ENCODE measurements at regions not wholly inside any gene's neighbourhood (a gene's known extent, or its start where the extent isn't known, plus 50 kb on each side); places are given as distances from the start of the nearest gene placed in this dataset.

DNA sequence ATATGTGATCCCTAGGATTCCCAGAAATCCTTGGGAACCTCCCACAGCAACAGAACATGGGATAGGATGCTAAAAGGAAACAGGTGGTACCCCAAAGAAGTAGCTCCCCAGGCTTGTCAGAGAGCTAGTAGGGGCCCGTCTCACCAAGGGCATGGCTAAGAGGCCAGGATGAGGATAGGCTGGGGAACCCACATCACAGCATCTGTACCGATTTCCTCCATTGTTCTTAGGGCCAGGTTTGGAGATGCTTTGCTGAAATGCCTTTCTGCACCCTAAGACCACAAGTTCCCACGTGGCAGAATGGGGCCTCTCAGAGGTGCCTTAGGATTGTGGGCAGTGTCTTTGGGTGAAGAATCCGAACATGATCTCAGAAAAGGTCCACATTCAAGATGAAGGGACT is 169.5 kb downstream of the HS3ST3B1 start (continued):
- TF ChIP-seq SIN3A (IDR thresholded peaks at IDR 0.05; ENCODE audit: low read depth) (no peak), RAD21 (IDR thresholded peaks at IDR 0.05; ENCODE audit: low read depth) (no peak), POLR2AphosphoS5 (IDR thresholded peaks at IDR 0.05; ENCODE audit: low read depth, low read length) (no peak), SRF (IDR thresholded peaks at IDR 0.05; ENCODE audit: low read depth) (no peak)
- TF ChIP-seq, protein P1, sequence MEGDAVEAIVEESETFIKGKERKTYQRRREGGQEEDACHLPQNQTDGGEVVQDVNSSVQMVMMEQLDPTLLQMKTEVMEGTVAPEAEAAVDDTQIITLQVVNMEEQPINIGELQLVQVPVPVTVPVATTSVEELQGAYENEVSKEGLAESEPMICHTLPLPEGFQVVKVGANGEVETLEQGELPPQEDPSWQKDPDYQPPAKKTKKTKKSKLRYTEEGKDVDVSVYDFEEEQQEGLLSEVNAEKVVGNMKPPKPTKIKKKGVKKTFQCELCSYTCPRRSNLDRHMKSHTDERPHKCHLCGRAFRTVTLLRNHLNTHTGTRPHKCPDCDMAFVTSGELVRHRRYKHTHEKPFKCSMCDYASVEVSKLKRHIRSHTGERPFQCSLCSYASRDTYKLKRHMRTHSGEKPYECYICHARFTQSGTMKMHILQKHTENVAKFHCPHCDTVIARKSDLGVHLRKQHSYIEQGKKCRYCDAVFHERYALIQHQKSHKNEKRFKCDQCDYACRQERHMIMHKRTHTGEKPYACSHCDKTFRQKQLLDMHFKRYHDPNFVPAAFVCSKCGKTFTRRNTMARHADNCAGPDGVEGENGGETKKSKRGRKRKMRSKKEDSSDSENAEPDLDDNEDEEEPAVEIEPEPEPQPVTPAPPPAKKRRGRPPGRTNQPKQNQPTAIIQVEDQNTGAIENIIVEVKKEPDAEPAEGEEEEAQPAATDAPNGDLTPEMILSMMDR (IDR thresholded peaks at IDR 0.05 in 2 of 3, conservative IDR thresholded peaks at IDR 0.05 in 1 of 3; ENCODE audit: borderline replicate concordance in 1 of 3, insufficient read depth in 1 of 3, low read depth in 2 of 3, low read length in 2 of 3): no peak

- ATAC-seq: no peak
- Histone ChIP-seq H3K36me3 (ENCODE audit: control insufficient read depth in 1 of 2, insufficient read depth in 2 of 2, low read length in 2 of 2) (no peaks in the 10 kb centered on the region), H3K9me2 (ENCODE audit: insufficient read depth) (no peaks in the 10 kb centered on the region), H3K79me2 (ENCODE audit: insufficient read depth, low read length) (no peaks in the 10 kb centered on the region), H3K9me3 (ENCODE audit: control insufficient read depth in 1 of 2, insufficient read depth in 1 of 2, low read depth in 1 of 2, low read length in 2 of 2) (no peaks in the 10 kb centered on the region; a peak in 1 of 4 replicates), H4K20me1 (ENCODE audit: insufficient read depth) (no peaks in the 10 kb centered on the region), H3K4me1 (ENCODE audit: control insufficient read depth in 1 of 2, insufficient read depth in 2 of 2, low read length in 2 of 2) (no peaks in the 10 kb centered on the region), H3K9ac (ENCODE audit: low read length) (no peak overlapping the region), H3K4me2 (ENCODE audit: low read length) (no peak overlapping the region), H3K4me3 (replicated peaks in 1 of 2; ENCODE audit: low read depth in 1 of 2, low read length in 2 of 2) (no peak overlapping the region), H3K27me3 (ENCODE audit: insufficient read depth, low read length) (no peaks in the 10 kb centered on the region), H3K27ac (ENCODE audit: low read depth, low read length) (no peak overlapping the region), H2AFZ (ENCODE audit: low read depth, low read length, poor library complexity, severe bottlenecking) (no peak overlapping the region)
- BruUV-seq (replicated peaks): no TSS peak
- TF ChIP-seq SP1 (IDR thresholded peaks at IDR 0.05; ENCODE audit: low read depth) (no peak), SIN3A (IDR thresholded peaks at IDR 0.05; ENCODE audit: low read depth) (no peak), FOSL1 (IDR thresholded peaks at IDR 0.05; ENCODE audit: low read depth) (no peak), CEBPB (IDR thresholded peaks at IDR 0.05; ENCODE audit: low read depth) (no peak), SRF (IDR thresholded peaks at IDR 0.05; ENCODE audit: low read depth) (no peak), EZH2phosphoT487 (IDR thresholded peaks at IDR 0.05; ENCODE audit: borderline replicate concordance) (no peak), ELF1 (IDR thresholded peaks at IDR 0.05; ENCODE audit: borderline replicate concordance, low read depth) (no peak), CBX3 (IDR thresholded peaks at IDR 0.05; ENCODE audit: low read depth) (no peak), EZH2 (IDR thresholded peaks at IDR 0.05) (no peak), POLR2A (IDR thresholded peaks at IDR 0.05; ENCODE audit: borderline replicate concordance, extremely low read depth, insufficient read depth, insufficient read length) (no peak), YY1 (IDR thresholded peaks at IDR 0.05; ENCODE audit: extremely low read depth, insufficient replicate concordance, low read depth, low read length) (no peak), ZNF274 (IDR thresholded peaks at IDR 0.05; ENCODE audit: low read depth, low read length) (no peak), RAD21 (IDR thresholded peaks at IDR 0.05; ENCODE audit: low read depth) (no peak), JUND (IDR thresholded peaks at IDR 0.05) (no peak), TCF7L2 (IDR thresholded peaks at IDR 0.05; ENCODE audit: borderline replicate concordance, extremely low read depth, insufficient read depth, insufficient read length) (no peak)
- TF ChIP-seq, protein P1 (IDR thresholded peaks at IDR 0.05 in 2 of 3, conservative IDR thresholded peaks at IDR 0.05 in 1 of 3; ENCODE audit: borderline replicate concordance in 1 of 3, insufficient read depth in 1 of 3, low read depth in 2 of 3, low read length in 2 of 3): no peak
- POLR2A ChIA-PET: no interaction called here
- CTCF ChIA-PET: no interaction called here
- DNase-seq (ENCODE audit: low read depth, low spot score): no peak
- intact Hi-C loops (cut with micrococcal nuclease): no loop called here
- RAD21 ChIA-PET (ENCODE audit: low non-redundant PET in 1 of 2, low total read pairs in 2 of 2, uncharacterized antibody in 2 of 2, unreplicated experiment in 2 of 2): no interaction called here
Observed at GRCh38 chr17:14469971-14470370, 169.1 kb downstream of the HS3ST3B1 start.
